ENCODE measurements at regions not wholly inside any gene's neighbourhood (a gene's known extent, or its start where the extent isn't known, plus 50 kb on each side); places are given as distances from the start of the nearest gene placed in this dataset.

DNA sequence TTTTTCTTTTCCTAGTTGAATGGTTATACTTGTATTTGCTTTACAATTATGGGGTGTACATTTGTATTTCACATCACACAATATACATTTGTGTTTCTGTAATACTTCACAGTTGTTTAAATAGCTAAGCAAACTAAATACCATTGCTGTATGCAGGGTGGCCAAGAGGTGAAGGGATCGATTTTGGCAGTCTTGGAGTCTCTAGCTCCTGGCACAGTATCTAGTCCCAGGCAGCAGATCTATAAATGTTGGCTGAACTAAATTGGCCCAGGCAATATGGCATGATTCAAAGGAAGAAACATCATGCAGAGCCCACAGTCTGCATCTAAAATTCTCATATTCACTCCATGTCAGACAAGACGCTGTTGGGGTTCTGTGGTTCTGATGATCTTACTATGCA, 110.1 kb upstream of the GPBP1 start:
- H3K27ac Mint-ChIP-seq (ENCODE audit: unreplicated experiment): no peak overlapping the region
- no peak for TF ChIP-seq CTCF (IDR thresholded peaks at IDR 0.05; ENCODE audit: unreplicated experiment)
- no peaks in the 10 kb centered on the region for H3K36me3 Mint-ChIP-seq (ENCODE audit: insufficient read depth, unreplicated experiment)
- H3K4me3 Mint-ChIP-seq (ENCODE audit: low read depth, unreplicated experiment): no peak overlapping the region
- intact Hi-C loops (cut with micrococcal nuclease; ENCODE audit: unreplicated experiment): no loop called here
- no peaks in the 10 kb centered on the region for H3K9me3 Mint-ChIP-seq (ENCODE audit: low read depth, unreplicated experiment)
- H3K4me1 Mint-ChIP-seq (ENCODE audit: low read depth, unreplicated experiment): no peaks in the 10 kb centered on the region
- no peak for DNase-seq
- CTCF ChIA-PET: interaction anchor here (0.6 kb wide), 1 partner anchor 38 kb away, joined by 4 read pairs; no protein-coding TSS in a partner anchor
- H3K27me3 Mint-ChIP-seq (ENCODE audit: unreplicated experiment): no peaks in the 10 kb centered on the region
- BruUV-seq (replicated peaks): no TSS peak

- Mint-ChIP-seq H3K27me3 (ENCODE audit: unreplicated experiment) (no peaks in the 10 kb centered on the region), H3K9me3 (ENCODE audit: low read depth, unreplicated experiment) (no peaks in the 10 kb centered on the region), H3K4me1 (ENCODE audit: low read depth, unreplicated experiment) (no peaks in the 10 kb centered on the region), H3K4me3 (ENCODE audit: low read depth, unreplicated experiment) (no peak overlapping the region), H3K36me3 (ENCODE audit: insufficient read depth, unreplicated experiment) (no peaks in the 10 kb centered on the region), H3K27ac (ENCODE audit: unreplicated experiment) (no peak overlapping the region)
- no peak for TF ChIP-seq CTCF (IDR thresholded peaks at IDR 0.05; ENCODE audit: unreplicated experiment)
- DNase-seq: no peak
- CTCF ChIA-PET: no interaction called here
- intact Hi-C loops (cut with micrococcal nuclease; ENCODE audit: unreplicated experiment): no loop called here
- no TSS peak for BruUV-seq (replicated peaks)
These were observed 106.8 kb upstream of the GPBP1 start for GRCh38 chr5:57066924-57067596.

DNA sequence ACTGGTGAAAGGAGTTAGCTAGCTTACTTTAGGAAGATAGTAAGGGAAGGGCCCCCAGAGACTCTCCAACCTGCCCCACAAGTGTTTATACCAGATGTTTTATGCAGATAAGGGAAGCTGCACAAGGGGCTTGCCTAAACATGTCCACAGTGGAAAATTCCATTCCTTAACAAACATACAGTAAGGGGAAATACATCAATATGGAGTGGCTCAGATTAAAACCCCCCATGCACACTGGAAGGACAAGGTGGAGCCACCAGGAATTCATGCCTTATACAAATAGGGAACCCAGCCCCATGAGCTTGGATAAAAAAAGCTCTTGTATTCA, 106.3 kb upstream of the GPBP1 start:
- H3K36me3 Mint-ChIP-seq (ENCODE audit: insufficient read depth, unreplicated experiment): no peaks in the 10 kb centered on the region
- no peak overlapping the region for H3K4me3 Mint-ChIP-seq (ENCODE audit: low read depth, unreplicated experiment)
- intact Hi-C loops (cut with micrococcal nuclease; ENCODE audit: unreplicated experiment): no loop called here
- no peaks in the 10 kb centered on the region for H3K27me3 Mint-ChIP-seq (ENCODE audit: unreplicated experiment)
- BruUV-seq (replicated peaks): no TSS peak
- no peak overlapping the region for H3K27ac Mint-ChIP-seq (ENCODE audit: unreplicated experiment)
- no peaks in the 10 kb centered on the region for H3K9me3 Mint-ChIP-seq (ENCODE audit: low read depth, unreplicated experiment)
- CTCF ChIA-PET: no interaction called here
- no peak for TF ChIP-seq CTCF (IDR thresholded peaks at IDR 0.05; ENCODE audit: unreplicated experiment)
- no peak for DNase-seq
- no peaks in the 10 kb centered on the region for H3K4me1 Mint-ChIP-seq (ENCODE audit: low read depth, unreplicated experiment)

DNA sequence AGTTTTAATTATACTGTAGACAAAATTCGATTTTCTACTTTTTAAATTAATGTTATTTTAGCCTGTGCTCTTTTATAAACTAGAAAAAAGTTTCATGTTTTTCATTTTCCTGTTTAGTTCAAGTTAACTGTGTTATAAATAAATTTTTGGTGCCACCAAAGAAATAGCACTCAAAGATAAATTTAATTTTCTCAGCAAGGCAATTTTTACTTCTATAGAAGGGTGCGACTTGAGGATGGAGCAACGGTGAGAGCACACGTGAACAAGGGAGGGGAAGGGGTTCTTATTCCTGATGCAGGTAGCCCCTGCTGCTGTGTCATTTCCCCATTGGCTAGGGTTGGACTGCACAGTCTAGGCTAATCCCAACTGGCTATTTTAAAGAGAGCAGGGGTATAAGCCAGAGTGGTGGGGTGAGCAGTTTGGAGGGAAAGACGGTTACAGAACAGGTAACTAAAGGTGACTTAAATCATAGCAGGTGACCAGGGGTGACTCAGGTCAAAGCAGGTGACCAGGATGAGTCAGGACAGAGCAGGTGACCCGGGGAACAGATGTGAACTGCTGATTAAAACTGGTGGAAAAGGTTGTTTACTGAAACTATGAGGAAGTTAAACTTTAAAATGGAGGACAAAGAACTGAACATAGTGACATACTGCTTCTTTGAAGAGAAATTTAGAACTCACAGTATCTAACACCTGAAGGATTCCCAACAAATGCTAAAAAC, 104.6 kb upstream of the GPBP1 start:
- intact Hi-C loops (cut with micrococcal nuclease; ENCODE audit: unreplicated experiment): no loop called here
- DNase-seq: no peak
- CTCF ChIA-PET: no interaction called here

More for the DNA sequence above, 104.6 kb upstream of the GPBP1 start:
- no TSS peak for BruUV-seq (replicated peaks)
- no peaks in the 10 kb centered on the region for H3K9me3 Mint-ChIP-seq (ENCODE audit: low read depth, unreplicated experiment)
- no peak for TF ChIP-seq CTCF (IDR thresholded peaks at IDR 0.05; ENCODE audit: unreplicated experiment)
- H3K4me3 Mint-ChIP-seq (ENCODE audit: low read depth, unreplicated experiment): no peak overlapping the region
- H3K4me1 Mint-ChIP-seq (ENCODE audit: low read depth, unreplicated experiment): no peaks in the 10 kb centered on the region
- no peak overlapping the region for H3K27ac Mint-ChIP-seq (ENCODE audit: unreplicated experiment)
- H3K36me3 Mint-ChIP-seq (ENCODE audit: insufficient read depth, unreplicated experiment): no peaks in the 10 kb centered on the region
- no peaks in the 10 kb centered on the region for H3K27me3 Mint-ChIP-seq (ENCODE audit: unreplicated experiment)
